ENCODE measurements at regions not wholly inside any gene's neighbourhood (a gene's known extent, or its start where the extent isn't known, plus 50 kb on each side); places are given as distances from the start of the nearest gene placed in this dataset.

DNA sequence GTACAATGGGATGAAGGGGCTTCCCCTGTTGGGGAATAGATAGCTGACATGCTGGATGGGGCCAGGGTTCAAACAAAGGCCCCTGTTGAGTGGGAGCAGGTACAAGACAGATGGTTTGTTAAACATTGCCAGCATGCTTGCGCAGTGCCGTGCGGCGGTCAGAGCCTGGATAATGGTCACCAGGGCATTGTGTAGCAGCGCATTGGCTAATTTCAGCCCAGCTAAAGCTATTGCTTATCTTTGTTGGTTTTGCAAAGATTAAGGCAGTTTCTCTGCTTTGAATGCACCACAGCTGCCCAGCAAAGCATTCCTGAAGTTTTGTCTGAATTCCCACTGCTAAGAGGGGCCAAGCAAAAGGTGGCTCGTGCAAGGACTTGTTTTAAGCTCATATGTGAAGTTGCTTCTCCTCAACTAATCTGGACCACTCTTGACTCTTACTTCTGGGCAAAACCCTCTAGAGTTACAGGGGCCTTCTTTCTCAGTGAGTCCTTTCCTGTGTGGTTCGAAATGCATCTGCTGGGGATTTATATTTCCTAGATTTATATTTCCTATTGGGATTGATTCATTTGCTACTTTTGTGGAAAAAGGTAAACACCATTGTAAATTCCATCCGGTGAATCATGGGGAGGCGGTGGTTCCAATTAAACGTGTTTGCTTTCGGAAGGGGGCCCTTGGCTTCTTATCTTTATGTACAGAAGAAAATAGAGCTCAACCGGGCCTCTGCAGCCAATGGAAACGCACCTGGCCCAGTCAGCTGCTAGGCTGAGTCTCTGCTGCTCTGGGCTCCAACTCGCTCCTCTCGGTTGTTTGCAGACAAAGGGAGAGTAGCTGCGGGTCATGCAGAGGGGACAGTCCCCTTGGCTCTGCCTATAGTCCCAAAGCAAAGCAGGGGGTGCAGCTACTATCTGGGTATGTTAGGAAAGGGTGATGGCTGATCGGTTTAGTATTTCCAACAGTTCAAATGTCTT is 72.1 kb downstream of the FOXA2 start:
- TF ChIP-seq POLR2A (IDR thresholded peaks at IDR 0.05; ENCODE audit: low read depth, low read length) = no peak
- FAIRE-seq (no peak), DNase-seq (ENCODE audit: insufficient read length, low spot score) (no peak)

DNA sequence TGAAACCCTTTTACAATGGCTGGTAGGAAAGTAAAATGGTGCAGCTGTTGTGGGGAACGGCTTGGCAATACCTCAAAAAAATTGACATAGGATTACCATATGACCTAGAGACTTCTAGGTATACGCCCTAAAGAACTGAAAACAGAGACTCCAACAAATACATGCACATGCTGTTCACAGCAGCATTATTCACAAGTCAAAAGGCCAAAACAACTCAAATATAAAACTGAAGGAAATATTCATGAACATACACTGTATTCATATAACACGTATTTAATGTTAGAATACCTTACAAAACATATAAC is 74.6 kb downstream of the FOXA2 start:
- DNase-seq (ENCODE audit: insufficient read length, low spot score) = no peak
- no peak for TF ChIP-seq POLR2A (IDR thresholded peaks at IDR 0.05; ENCODE audit: low read depth, low read length)
- FAIRE-seq = no peak

GRCh38 chr20:22509090-22509842 is 75.1 kb downstream of the FOXA2 start:
- no peak for TF ChIP-seq POLR2A (IDR thresholded peaks at IDR 0.05; ENCODE audit: low read depth, low read length)
- FAIRE-seq (no peak), DNase-seq (ENCODE audit: insufficient read length, low spot score) (no peak)

DNA sequence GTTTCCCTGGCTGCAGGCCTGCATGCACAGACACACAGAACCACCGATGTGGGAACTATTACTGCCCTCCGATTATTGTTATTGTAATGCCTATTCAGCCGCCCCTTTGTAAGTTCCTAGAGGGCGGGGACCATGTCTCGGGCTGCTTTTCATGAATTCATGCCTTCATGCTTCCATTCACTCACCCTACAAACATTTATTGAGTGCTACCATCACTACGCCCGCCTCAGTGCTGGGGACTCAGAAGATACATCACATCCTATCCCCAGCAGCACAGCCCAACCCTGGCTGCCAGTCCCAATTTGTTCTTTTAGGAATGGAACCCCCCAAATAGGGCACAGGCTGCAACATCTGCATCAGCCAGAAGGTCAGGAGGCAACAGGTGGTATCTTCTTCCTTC is 75.9 kb downstream of the FOXA2 start:
- no peak for TF ChIP-seq POLR2A (IDR thresholded peaks at IDR 0.05; ENCODE audit: low read depth, low read length)
- DNase-seq (ENCODE audit: insufficient read length, low spot score) = no peak
- no peak for FAIRE-seq

- DNase-seq (ENCODE audit: insufficient read length, low spot score) (no peak), FAIRE-seq (no peak)
- TF ChIP-seq POLR2A (IDR thresholded peaks at IDR 0.05; ENCODE audit: low read depth, low read length) = no peak
Measured at GRCh38 chr20:22507240-22507961, 77.0 kb downstream of the FOXA2 start.

DNA sequence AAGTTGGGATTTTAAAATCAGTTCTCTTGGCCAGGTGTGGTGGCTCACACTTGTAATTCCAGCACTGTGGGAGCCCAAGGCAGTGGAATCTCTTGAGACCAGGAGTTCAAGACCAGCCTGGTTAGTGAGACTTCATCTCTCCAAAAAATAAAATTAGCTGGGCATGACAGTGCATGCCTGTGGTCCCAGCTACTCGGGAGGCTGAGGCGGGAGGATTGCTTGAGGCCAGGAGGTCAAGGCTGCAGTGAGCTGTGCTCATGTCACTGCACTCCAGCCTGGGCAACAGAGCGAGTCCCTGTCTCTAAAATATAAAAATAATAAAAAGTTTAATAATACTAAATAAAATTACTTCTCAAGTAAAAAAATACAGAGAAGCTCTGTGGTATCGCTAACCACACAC is 77.5 kb downstream of the FOXA2 start:
- FAIRE-seq = no peak
- TF ChIP-seq POLR2A (IDR thresholded peaks at IDR 0.05; ENCODE audit: low read depth, low read length) = no peak
- DNase-seq (ENCODE audit: insufficient read length, low spot score) = no peak

DNA sequence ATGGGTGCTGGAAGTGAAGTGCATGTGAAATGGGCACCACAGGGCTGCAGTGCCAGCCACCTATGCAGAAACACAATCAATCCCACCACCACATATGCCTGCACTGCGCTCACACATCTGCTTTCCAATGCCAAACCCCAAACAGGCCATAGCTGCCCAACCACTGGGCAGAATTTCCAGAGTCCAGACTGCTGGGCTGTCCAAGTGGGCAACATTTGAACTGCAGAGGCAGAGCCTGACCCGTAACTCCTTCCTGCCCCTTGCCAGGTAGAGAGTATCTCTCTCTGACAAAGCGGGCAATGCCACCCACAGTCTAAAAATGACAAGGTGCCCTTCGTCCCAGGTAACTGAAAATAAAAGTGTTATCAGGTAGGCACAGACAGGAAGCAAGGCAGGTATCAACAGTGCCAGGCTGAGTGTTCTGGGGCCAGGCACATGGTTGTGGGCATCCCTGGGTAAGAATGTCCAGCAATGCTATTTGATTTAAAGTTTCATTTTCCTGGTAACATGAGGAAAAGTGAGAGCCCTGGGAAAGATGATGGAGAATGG is 79.5 kb downstream of the FOXA2 start:
- DNase-seq (ENCODE audit: insufficient read length, low spot score) = no peak
- FAIRE-seq = no peak
- TF ChIP-seq POLR2A (IDR thresholded peaks at IDR 0.05; ENCODE audit: low read depth, low read length) = no peak

- DNase-seq (ENCODE audit: insufficient read length, low spot score) (no peak), FAIRE-seq (no peak)
- no peak for TF ChIP-seq POLR2A (IDR thresholded peaks at IDR 0.05; ENCODE audit: low read depth, low read length)
Measured at GRCh38 chr20:22503577-22503976, 80.8 kb downstream of the FOXA2 start.

- FAIRE-seq = no peak
- DNase-seq (ENCODE audit: insufficient read length, low spot score) = no peak
- TF ChIP-seq POLR2A (IDR thresholded peaks at IDR 0.05; ENCODE audit: low read depth, low read length) = no peak
Measured at GRCh38 chr20:22502731-22503191, 81.6 kb downstream of the FOXA2 start.

DNA sequence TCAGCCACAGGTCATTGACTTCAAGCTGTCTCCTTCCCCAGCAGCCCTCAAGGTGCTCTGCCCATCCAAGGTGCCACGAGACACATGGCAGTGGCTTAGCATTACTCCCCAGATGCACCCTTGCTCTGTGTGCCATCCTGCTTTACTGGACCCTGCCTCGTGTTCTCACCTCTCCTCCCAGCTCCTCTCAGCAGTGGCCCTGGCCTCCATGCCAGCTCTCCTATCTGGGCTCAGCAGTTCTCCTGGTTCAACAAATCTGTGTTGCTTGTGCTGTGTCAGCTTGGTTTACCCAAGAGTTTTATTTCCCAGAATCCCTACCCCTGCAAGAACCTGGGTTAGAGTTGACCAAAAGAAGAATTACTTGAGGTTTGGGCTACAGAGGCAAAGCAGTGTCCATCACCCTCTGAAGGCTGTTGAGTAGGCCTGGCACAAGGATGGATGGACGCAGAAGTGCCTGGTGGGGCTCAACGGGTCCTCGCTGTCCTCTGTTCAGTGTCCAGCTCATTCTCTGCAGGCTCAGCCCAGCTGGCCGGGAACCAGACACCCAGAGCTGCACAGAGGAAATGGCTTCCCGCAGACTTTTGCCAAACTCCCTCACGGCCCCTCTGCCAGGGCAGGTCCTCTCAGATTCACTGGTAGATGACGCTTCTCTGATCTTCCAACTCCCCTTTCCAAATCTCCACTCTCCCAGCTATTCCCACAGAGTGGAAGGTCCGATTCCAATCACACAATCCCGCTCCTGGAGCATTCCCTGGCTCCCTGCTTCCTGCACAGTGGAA is 82.6 kb downstream of the FOXA2 start:
- no peak for TF ChIP-seq POLR2A (IDR thresholded peaks at IDR 0.05; ENCODE audit: low read depth, low read length)
- FAIRE-seq = no peak
- DNase-seq (ENCODE audit: insufficient read length, low spot score) = no peak

DNA sequence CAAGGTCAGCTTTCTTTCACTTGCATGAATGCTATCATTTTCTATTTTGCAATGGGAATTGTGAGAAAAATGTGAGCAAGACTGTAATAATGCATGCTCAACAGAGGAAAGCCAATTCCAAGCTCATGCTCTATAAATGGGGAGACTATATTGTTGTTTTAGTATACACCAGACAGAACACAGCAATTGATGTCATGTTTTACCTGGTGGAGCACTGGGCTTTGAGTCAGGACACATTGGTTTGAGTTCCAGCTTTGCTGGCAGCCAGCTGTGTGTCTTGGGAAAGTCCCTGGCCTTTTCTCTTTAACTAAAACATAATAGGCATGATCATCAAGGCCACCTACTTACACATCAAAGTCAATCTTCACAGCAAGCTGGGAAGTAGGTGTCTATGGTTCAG is 83.3 kb downstream of the FOXA2 start:
- no peak for TF ChIP-seq POLR2A (IDR thresholded peaks at IDR 0.05; ENCODE audit: low read depth, low read length)
- DNase-seq (ENCODE audit: insufficient read length, low spot score) (no peak), FAIRE-seq (no peak)

- no peak for DNase-seq (ENCODE audit: insufficient read length, low spot score)
- no peak for FAIRE-seq
- no peak for TF ChIP-seq POLR2A (IDR thresholded peaks at IDR 0.05; ENCODE audit: low read depth, low read length)
Measured at GRCh38 chr20:22499515-22500166, 84.7 kb downstream of the FOXA2 start.

DNA sequence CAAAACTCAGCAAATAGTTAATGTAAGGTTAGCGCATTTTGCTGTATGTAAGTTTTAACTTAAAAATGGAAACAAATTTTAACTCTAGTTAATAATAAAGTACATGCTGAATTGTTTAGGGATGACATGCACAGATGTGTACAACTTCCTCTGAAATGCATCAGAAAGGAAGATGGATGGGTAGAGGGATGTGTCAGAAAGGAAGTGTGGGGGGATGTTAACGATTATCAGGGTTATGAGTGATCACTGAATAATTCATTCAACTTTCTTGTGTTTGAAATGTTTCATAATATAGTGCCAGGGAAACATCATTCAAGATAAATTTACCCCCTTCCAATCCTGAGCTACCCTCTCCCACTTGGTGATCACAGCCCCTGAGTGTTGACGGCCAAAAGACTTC is 87.6 kb downstream of the FOXA2 start:
- TF ChIP-seq POLR2A (IDR thresholded peaks at IDR 0.05; ENCODE audit: low read depth, low read length) = no peak
- DNase-seq (ENCODE audit: insufficient read length, low spot score) (no peak), FAIRE-seq (no peak)
